ENCODE measurements at regions not wholly inside any gene's neighbourhood (a gene's known extent, or its start where the extent isn't known, plus 50 kb on each side); places are given as distances from the start of the nearest gene placed in this dataset.

DNA sequence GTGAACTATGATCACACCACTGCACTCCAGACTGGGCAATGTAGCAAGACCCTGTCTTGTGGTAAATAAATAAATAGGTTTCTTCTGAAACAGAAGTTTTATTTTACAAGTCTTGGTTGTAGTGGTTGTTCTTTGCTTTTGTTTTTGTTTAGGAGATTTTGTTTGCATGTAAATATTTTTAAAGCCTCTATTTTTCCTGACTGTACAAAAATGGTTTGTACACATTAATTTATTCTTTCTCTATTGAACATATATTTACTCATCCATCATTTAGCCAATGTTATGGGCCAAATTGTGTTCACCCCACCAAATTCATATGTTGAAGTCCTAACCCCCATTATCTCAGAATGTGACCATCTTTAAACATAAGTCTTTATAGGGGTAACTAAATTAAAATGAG is 580.1 kb downstream of the EPHA4 start:
- Histone ChIP-seq H3K27ac (ENCODE audit: low read depth, low read length, poor library complexity, severe bottlenecking) (no peak overlapping the region), H2AFZ (ENCODE audit: low read length) (no peak overlapping the region)

DNA sequence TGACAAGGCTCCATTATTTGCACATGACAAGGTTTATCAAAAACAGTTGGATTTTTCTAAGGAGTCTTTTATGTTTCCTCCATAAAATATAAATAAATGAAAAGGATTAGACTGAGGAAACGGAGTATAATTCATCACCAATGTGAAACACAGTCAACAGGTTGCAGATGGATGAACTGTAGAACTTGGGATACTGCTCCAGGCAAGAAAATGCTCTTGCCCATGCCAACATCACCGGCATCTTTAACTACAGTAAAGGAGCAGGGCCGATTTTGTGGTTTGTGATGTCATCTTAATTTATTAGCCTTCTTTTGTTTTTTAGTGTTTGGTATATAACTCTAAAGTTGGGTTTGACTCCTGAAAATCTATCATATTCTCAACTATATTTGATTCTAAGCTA is 577.3 kb downstream of the EPHA4 start:
- no peak overlapping the region for H3K9ac ChIP-seq (ENCODE audit: low read length)
- no peaks in the 10 kb centered on the region for H3K27me3 ChIP-seq (ENCODE audit: insufficient read depth, low read length)
- no peak overlapping the region for H2AFZ ChIP-seq (ENCODE audit: low read length)
- H3K27ac ChIP-seq (ENCODE audit: low read depth, low read length, poor library complexity, severe bottlenecking) = no peak overlapping the region
- no peak overlapping the region for H3K4me3 ChIP-seq (ENCODE audit: low read depth, low read length, poor library complexity, severe bottlenecking)
- H3K4me1 ChIP-seq (ENCODE audit: insufficient read depth, low read length, severe bottlenecking) = no peaks in the 10 kb centered on the region
- H4K20me1 ChIP-seq (ENCODE audit: insufficient read depth, low read length) = no peaks in the 10 kb centered on the region
- no peaks in the 10 kb centered on the region for H3K79me2 ChIP-seq (ENCODE audit: insufficient read depth, low read length)
- H3K9me3 ChIP-seq (ENCODE audit: low read length) = no peaks in the 10 kb centered on the region
- no peaks in the 10 kb centered on the region for H3F3A ChIP-seq (ENCODE audit: insufficient read depth, low read length)
- no peak overlapping the region for H3K4me2 ChIP-seq (ENCODE audit: low read length)
- H3K9me2 ChIP-seq (ENCODE audit: low read depth, low read length) = no peaks in the 10 kb centered on the region
- TF ChIP-seq, protein P1, sequence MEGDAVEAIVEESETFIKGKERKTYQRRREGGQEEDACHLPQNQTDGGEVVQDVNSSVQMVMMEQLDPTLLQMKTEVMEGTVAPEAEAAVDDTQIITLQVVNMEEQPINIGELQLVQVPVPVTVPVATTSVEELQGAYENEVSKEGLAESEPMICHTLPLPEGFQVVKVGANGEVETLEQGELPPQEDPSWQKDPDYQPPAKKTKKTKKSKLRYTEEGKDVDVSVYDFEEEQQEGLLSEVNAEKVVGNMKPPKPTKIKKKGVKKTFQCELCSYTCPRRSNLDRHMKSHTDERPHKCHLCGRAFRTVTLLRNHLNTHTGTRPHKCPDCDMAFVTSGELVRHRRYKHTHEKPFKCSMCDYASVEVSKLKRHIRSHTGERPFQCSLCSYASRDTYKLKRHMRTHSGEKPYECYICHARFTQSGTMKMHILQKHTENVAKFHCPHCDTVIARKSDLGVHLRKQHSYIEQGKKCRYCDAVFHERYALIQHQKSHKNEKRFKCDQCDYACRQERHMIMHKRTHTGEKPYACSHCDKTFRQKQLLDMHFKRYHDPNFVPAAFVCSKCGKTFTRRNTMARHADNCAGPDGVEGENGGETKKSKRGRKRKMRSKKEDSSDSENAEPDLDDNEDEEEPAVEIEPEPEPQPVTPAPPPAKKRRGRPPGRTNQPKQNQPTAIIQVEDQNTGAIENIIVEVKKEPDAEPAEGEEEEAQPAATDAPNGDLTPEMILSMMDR (IDR thresholded peaks at IDR 0.05; ENCODE audit: low read length) = no peak
- no peak for TF ChIP-seq EZH2 (IDR thresholded peaks at IDR 0.05; ENCODE audit: borderline replicate concordance, low read length)
- H3K36me3 ChIP-seq (ENCODE audit: insufficient read depth, low read length) = no peaks in the 10 kb centered on the region

More for the DNA sequence above, 580.1 kb downstream of the EPHA4 start:
- Histone ChIP-seq H3K4me3 (ENCODE audit: low read depth, low read length, poor library complexity, severe bottlenecking) (no peak overlapping the region), H3K9me3 (ENCODE audit: low read length) (no peaks in the 10 kb centered on the region), H4K20me1 (ENCODE audit: insufficient read depth, low read length) (no peaks in the 10 kb centered on the region), H3K79me2 (ENCODE audit: insufficient read depth, low read length) (no peaks in the 10 kb centered on the region), H3K9ac (ENCODE audit: low read length) (no peak overlapping the region), H3K9me2 (ENCODE audit: low read depth, low read length) (no peaks in the 10 kb centered on the region), H3K36me3 (ENCODE audit: insufficient read depth, low read length) (no peaks in the 10 kb centered on the region), H3K4me1 (ENCODE audit: insufficient read depth, low read length, severe bottlenecking) (no peaks in the 10 kb centered on the region), H3F3A (ENCODE audit: insufficient read depth, low read length) (no peaks in the 10 kb centered on the region), H3K27me3 (ENCODE audit: insufficient read depth, low read length) (no peaks in the 10 kb centered on the region), H3K4me2 (ENCODE audit: low read length) (no peak overlapping the region)
- TF ChIP-seq, protein P1 (IDR thresholded peaks at IDR 0.05; ENCODE audit: low read length) = no peak
- no peak for TF ChIP-seq EZH2 (IDR thresholded peaks at IDR 0.05; ENCODE audit: borderline replicate concordance, low read length)

DNA sequence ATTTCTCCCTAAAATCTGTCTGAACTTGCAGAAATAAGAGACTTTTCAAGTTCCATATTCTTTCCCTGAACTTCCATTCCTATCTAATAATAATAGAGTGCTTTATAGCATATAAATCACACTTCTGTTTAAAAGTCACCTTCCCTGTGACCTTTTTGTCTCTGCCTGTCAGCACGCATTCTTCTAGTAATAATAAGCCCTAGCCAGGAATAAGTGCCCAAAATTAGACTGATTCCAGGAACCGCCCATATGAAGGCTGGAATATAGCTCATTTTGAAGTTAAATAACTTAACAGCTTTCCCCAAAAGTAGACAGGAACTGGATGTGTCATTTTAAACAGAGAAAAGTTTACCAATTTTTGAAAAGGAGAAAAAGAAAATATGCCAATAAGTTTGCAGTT is 576.5 kb downstream of the EPHA4 start:
- TF ChIP-seq, protein P1 (IDR thresholded peaks at IDR 0.05; ENCODE audit: low read length) = no peak
- H3K4me1 ChIP-seq (ENCODE audit: insufficient read depth, low read length, severe bottlenecking) = no peaks in the 10 kb centered on the region
- no peak overlapping the region for H3K4me2 ChIP-seq (ENCODE audit: low read length)
- H3K36me3 ChIP-seq (ENCODE audit: insufficient read depth, low read length) = no peaks in the 10 kb centered on the region
- no peaks in the 10 kb centered on the region for H3K79me2 ChIP-seq (ENCODE audit: insufficient read depth, low read length)
- no peaks in the 10 kb centered on the region for H3K9me3 ChIP-seq (ENCODE audit: low read length)
- H3K9me2 ChIP-seq (ENCODE audit: low read depth, low read length) = no peaks in the 10 kb centered on the region
- no peak overlapping the region for H3K9ac ChIP-seq (ENCODE audit: low read length)
- no peak overlapping the region for H3K4me3 ChIP-seq (ENCODE audit: low read depth, low read length, poor library complexity, severe bottlenecking)
- H2AFZ ChIP-seq (ENCODE audit: low read length) = no peak overlapping the region
- H3K27ac ChIP-seq (ENCODE audit: low read depth, low read length, poor library complexity, severe bottlenecking) = no peak overlapping the region
- no peaks in the 10 kb centered on the region for H3K27me3 ChIP-seq (ENCODE audit: insufficient read depth, low read length)
- H4K20me1 ChIP-seq (ENCODE audit: insufficient read depth, low read length) = no peaks in the 10 kb centered on the region
- H3F3A ChIP-seq (ENCODE audit: insufficient read depth, low read length) = no peaks in the 10 kb centered on the region

Measured in OCI-LY1 (cell line).